Mesodermal cell (in vitro differentiated cells): ENCODE measurements at regions not wholly inside any gene's neighbourhood (a gene's known extent, or its start where the extent isn't known, plus 50 kb on each side); places are given as distances from the start of the nearest gene placed in this dataset.
A peak's percentile ranks its signal among the peaks of the same experiment; 100 is the strongest.

Experiments
- H3K27ac ChIP-seq: 2 replicates; pipeline ENCODE4 v1.7.0; 2013; ENCODE audit warnings: mild to moderate bottlenecking, low read depth, low read length, moderate library complexity; ENCODE audit not compliant: severe bottlenecking
- H3K36me3 ChIP-seq: 2 replicates; pipeline ENCODE4 v1.7.1; 2013; ENCODE audit warnings: mild to moderate bottlenecking, low read length, moderate library complexity; ENCODE audit not compliant: control insufficient read depth, insufficient read depth
- H3K4me1 ChIP-seq: one replicate; pipeline ENCODE4 v1.7.1; 2013; ENCODE audit warnings: mild to moderate bottlenecking, low read length; ENCODE audit not compliant: insufficient read depth, control insufficient read depth, poor library complexity, severe bottlenecking
- H3K4me3 ChIP-seq: 2 replicates; pipeline ENCODE4 v1.7.0; 2013; ENCODE audit warnings: low read length, control low read depth, mild to moderate bottlenecking; ENCODE audit not compliant: insufficient read depth, poor library complexity, severe bottlenecking; ENCODE audit errors: extremely low read depth
- H3K9me3 ChIP-seq: 2 replicates; pipeline ENCODE4 v1.7.1; 2013; ENCODE audit warnings: mild to moderate bottlenecking, low read length, moderate library complexity; ENCODE audit not compliant: control insufficient read depth
- WGBS, 2 experiments: methylation state at CpG; one replicate each; pipeline ENCODE4 v1.1.5; 2013; ENCODE audit warnings: missing lambda C conversion rate in 2 of 2; ENCODE audit not compliant: insufficient coverage in 2 of 2; 5-methylcytosine and 5-hydroxymethylcytosine counted together

DNA sequence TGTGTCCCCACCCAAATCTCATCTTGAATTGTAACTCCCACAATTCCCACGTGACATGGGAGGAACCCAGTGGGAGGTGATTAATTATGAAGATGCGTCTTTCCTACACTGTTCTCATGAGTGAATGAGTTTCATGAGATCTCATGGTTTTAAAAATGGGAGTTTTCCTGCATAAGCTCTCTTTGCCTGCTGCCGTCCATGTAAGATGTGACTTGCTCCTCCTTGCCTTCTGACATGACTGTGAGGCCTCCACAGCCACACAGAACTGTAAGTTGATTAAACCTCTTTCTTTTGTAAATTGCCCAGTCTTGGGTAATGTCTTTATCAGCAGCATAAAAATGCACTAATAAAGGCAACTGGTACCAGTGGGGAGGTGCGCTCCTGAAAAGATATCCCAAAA is 67.7 kb upstream of the DRGX start:
- Histone ChIP-seq H3K9me3 (peaks cover 4% of the 10 kb centered on the region), H3K36me3 (peaks cover 6% of the 10 kb centered on the region), H3K4me1 (no peaks in the 10 kb centered on the region), H3K4me3 (no peak overlapping the region), H3K27ac (no peak overlapping the region)
- 92 to 96% methylated on average over 2 of the region's 4 CpGs for WGBS, 2 experiments

- H3K36me3 ChIP-seq, result no peaks in the 10 kb centered on the region
- WGBS, 2 experiments, result 90 to 96% methylated on average over 4 to 6 of the region's 7 CpGs
- H3K4me3 ChIP-seq, result no peak overlapping the region
- no peak overlapping the region for H3K27ac ChIP-seq
- H3K4me1 ChIP-seq, result peaks cover 8% of the 10 kb centered on the region
- H3K9me3 ChIP-seq, result peaks cover 11% of the 10 kb centered on the region
Observed at GRCh38 chr10:49458869-49459268, 63.0 kb upstream of the DRGX start.

- Histone ChIP-seq H3K9me3 (peaks cover 14% of the 10 kb centered on the region), H3K4me3 (no peak overlapping the region), H3K4me1 (peaks cover 8% of the 10 kb centered on the region), H3K36me3 (no peaks in the 10 kb centered on the region), H3K27ac (peak overlapping the region; percentile 18)
- 85 to 91% methylated on average over 6 of the region's 8 CpGs for WGBS, 2 experiments
Observed at GRCh38 chr10:49457686-49458085, 61.8 kb upstream of the DRGX start.

DNA sequence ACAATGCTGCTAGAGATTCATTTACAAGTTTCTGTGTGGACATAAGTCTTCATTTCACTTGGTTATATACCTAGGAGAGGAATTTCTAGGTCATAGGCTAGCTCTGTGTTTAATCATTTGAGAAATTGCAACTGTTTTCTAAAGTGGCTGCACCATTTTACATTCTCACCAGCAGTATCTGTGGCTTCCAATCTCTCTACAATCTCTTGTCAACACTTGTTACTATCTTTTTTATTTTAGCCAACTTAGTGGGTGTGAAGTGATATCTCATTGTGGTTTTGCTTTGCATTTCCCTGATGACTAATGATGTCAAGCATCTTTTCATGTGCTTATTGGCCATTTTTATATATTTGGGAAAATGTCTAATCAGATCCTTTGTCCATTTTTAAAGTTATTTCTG is 53.0 kb upstream of the DRGX start:
- H3K4me3 ChIP-seq, result no peak overlapping the region
- H3K36me3 ChIP-seq, result no peaks in the 10 kb centered on the region
- H3K27ac ChIP-seq, result no peak overlapping the region
- no peaks in the 10 kb centered on the region for H3K4me1 ChIP-seq
- peaks cover 11% of the 10 kb centered on the region for H3K9me3 ChIP-seq

- no peak overlapping the region for H3K27ac ChIP-seq
- H3K36me3 ChIP-seq, result no peaks in the 10 kb centered on the region
- H3K4me1 ChIP-seq, result no peaks in the 10 kb centered on the region
- WGBS, 2 experiments, result 40% methylated on average over 1 of the region's 1 CpG; no CpG with 5 or more reads in 1 of the 2 experiments
- no peak overlapping the region for H3K4me3 ChIP-seq
- peaks cover 3% of the 10 kb centered on the region for H3K9me3 ChIP-seq
Observed at GRCh38 chr10:49446031-49446430, 50.1 kb upstream of the DRGX start.
